ENCODE measurements at regions not wholly inside any gene's neighbourhood (a gene's known extent, or its start where the extent isn't known, plus 50 kb on each side); places are given as distances from the start of the nearest gene placed in this dataset.

- TF ChIP-seq EZH2 (IDR thresholded peaks at IDR 0.05; ENCODE audit: borderline replicate concordance, low read depth, low read length, poor library complexity, severe bottlenecking) = no peak
- no peak for TF ChIP-seq CTCF (conservative IDR thresholded peaks at IDR 0.05; ENCODE audit: low read depth, low read length)
Observed at GRCh38 chr1:19577036-19577435, 67.1 kb upstream of the NBL1 start.
